Ascending aorta (tissue), 2 donors: ENCODE measurements at regions not wholly inside any gene's neighbourhood (a gene's known extent, or its start where the extent isn't known, plus 50 kb on each side); places are given as distances from the start of the nearest gene placed in this dataset.

Source experiments
- DNase-seq, 2 donors: peaks; one replicate each; pipeline ENCODE4 v3.0.0-alpha.2; 2019; ENCODE audit warnings: low spot score in 2 of 2
- H3K27ac ChIP-seq, 2 donors: fragments of 200-600 bp; sonication (generic); one replicate each; pipeline ENCODE4 v1.5.1; 2016 to 2017; ENCODE audit warnings: mild to moderate bottlenecking in 1 of 2
- H3K27me3 ChIP-seq: fragments of 200-600 bp; sonication (generic); one replicate; pipeline ENCODE4 v1.5.1; 2017
- H3K36me3 ChIP-seq, 2 donors: fragments of 200-600 bp; sonication (generic); one replicate each; pipeline ENCODE4 v1.5.1; 2016
- H3K4me1 ChIP-seq, 2 donors: fragments of 200-600 bp; sonication (generic); one replicate each; pipeline ENCODE4 v1.5.1; 2016 to 2017; ENCODE audit warnings: mild to moderate bottlenecking in 1 of 2
- H3K4me3 ChIP-seq, 2 donors: fragments of 200-600 bp; sonication (generic); one replicate each; pipeline ENCODE4 v1.5.1; 2016 to 2017; ENCODE audit warnings: mild to moderate bottlenecking in 1 of 2
- H3K9me3 ChIP-seq, 2 donors: fragments of 200-600 bp; sonication (generic); one replicate each; pipeline ENCODE4 v1.5.1; 2016
- intact Hi-C: fragments of 100-400 bp; cut with DNase I; formaldehyde crosslinking; loops from one replicate; pipeline ENCODE4 v1.15.1; 2023
- TF ChIP-seq, protein P1 (sequence below), 3 experiments: fragments of 200-600 bp in 2 of 3; fragments of 450-650 bp in 1 of 3; sonication (generic) in 2 of 3; IDR thresholded peaks; one replicate each; pipeline ENCODE4 v1.5.1; 2016 to 2019; ENCODE audit warnings: antibody characterized with exemption in 3 of 3, mild to moderate bottlenecking in 1 of 3, moderate library complexity in 1 of 3

GRCh38 chr21:41558842-41559241 lies 50.9 kb upstream of the TMPRSS2 start:
- intact Hi-C loops = no loop called here
- no peak for DNase-seq
- H3K27me3 ChIP-seq = no peaks in the 10 kb centered on the region
- H3K27ac ChIP-seq = no peak overlapping the region
- no peaks in the 10 kb centered on the region for H3K9me3 ChIP-seq
- H3K36me3 ChIP-seq = no peaks in the 10 kb centered on the region
- no peaks in the 10 kb centered on the region for H3K4me1 ChIP-seq
- TF ChIP-seq, protein P1, sequence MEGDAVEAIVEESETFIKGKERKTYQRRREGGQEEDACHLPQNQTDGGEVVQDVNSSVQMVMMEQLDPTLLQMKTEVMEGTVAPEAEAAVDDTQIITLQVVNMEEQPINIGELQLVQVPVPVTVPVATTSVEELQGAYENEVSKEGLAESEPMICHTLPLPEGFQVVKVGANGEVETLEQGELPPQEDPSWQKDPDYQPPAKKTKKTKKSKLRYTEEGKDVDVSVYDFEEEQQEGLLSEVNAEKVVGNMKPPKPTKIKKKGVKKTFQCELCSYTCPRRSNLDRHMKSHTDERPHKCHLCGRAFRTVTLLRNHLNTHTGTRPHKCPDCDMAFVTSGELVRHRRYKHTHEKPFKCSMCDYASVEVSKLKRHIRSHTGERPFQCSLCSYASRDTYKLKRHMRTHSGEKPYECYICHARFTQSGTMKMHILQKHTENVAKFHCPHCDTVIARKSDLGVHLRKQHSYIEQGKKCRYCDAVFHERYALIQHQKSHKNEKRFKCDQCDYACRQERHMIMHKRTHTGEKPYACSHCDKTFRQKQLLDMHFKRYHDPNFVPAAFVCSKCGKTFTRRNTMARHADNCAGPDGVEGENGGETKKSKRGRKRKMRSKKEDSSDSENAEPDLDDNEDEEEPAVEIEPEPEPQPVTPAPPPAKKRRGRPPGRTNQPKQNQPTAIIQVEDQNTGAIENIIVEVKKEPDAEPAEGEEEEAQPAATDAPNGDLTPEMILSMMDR (IDR thresholded peaks at IDR 0.05) = no peak
- H3K4me3 ChIP-seq = no peak overlapping the region

- H3K27me3 ChIP-seq = no peaks in the 10 kb centered on the region
- no peak overlapping the region for H3K4me3 ChIP-seq
- DNase-seq = no peak
- H3K4me1 ChIP-seq = no peaks in the 10 kb centered on the region
- no peaks in the 10 kb centered on the region for H3K9me3 ChIP-seq
- intact Hi-C loops = no loop called here
- no peaks in the 10 kb centered on the region for H3K36me3 ChIP-seq
- TF ChIP-seq, protein P1 (IDR thresholded peaks at IDR 0.05) = no peak
- no peak overlapping the region for H3K27ac ChIP-seq
These were observed 49.9 kb upstream of the TMPRSS2 start for GRCh38 chr21:41557884-41558283.
